ENCODE measurements at regions not wholly inside any gene's neighbourhood (a gene's known extent, or its start where the extent isn't known, plus 50 kb on each side); places are given as distances from the start of the nearest gene placed in this dataset.

GRCh38 chr12:28040246-28040645 lies 67.7 kb upstream of the PTHLH start:
- no peaks in the 10 kb centered on the region for H3K79me2 ChIP-seq (ENCODE audit: insufficient read depth, low read length)

More at GRCh38 chr12:28040246-28040645, 67.7 kb upstream of the PTHLH start:
- no peak overlapping the region for H3K4me3 ChIP-seq (replicated peaks in 1 of 2; ENCODE audit: low read depth in 1 of 2, low read length in 2 of 2)
- no peak overlapping the region for H3K27ac ChIP-seq (ENCODE audit: low read depth, low read length)
- H3K9me2 ChIP-seq (ENCODE audit: insufficient read depth): no peaks in the 10 kb centered on the region
- no peaks in the 10 kb centered on the region for H3K27me3 ChIP-seq (ENCODE audit: insufficient read depth, low read length)
- no peaks in the 10 kb centered on the region for H3K36me3 ChIP-seq (ENCODE audit: control insufficient read depth in 1 of 2, insufficient read depth in 2 of 2, low read length in 2 of 2)
- ChIA-PET CTCF (no interaction called here), POLR2A (no interaction called here), RAD21 (ENCODE audit: low non-redundant PET in 1 of 2, low total read pairs in 2 of 2, uncharacterized antibody in 2 of 2, unreplicated experiment in 2 of 2) (no interaction called here)
- no peak for TF ChIP-seq ATF3 (IDR thresholded peaks at IDR 0.05)
- no peak for TF ChIP-seq ELF1 (IDR thresholded peaks at IDR 0.05; ENCODE audit: borderline replicate concordance, low read depth)
- TF ChIP-seq CBX3 (IDR thresholded peaks at IDR 0.05; ENCODE audit: low read depth): no peak
- TF ChIP-seq REST (IDR thresholded peaks at IDR 0.05; ENCODE audit: low read depth): no peak
- no peak for TF ChIP-seq POLR2AphosphoS5 (IDR thresholded peaks at IDR 0.05; ENCODE audit: low read depth, low read length)
- no peak for TF ChIP-seq SRF (IDR thresholded peaks at IDR 0.05; ENCODE audit: low read depth)
- TF ChIP-seq CEBPB (IDR thresholded peaks at IDR 0.05; ENCODE audit: low read depth): no peak
- TF ChIP-seq CTCF (IDR thresholded peaks at IDR 0.05 in 2 of 3, conservative IDR thresholded peaks at IDR 0.05 in 1 of 3; ENCODE audit: borderline replicate concordance in 1 of 3, insufficient read depth in 1 of 3, low read depth in 2 of 3, low read length in 2 of 3): no peak
- TF ChIP-seq JUND (IDR thresholded peaks at IDR 0.05): no peak
- no peak for TF ChIP-seq EZH2phosphoT487 (IDR thresholded peaks at IDR 0.05; ENCODE audit: borderline replicate concordance)
- no peak for TF ChIP-seq EZH2 (IDR thresholded peaks at IDR 0.05)
- no peak for TF ChIP-seq ZBTB33 (IDR thresholded peaks at IDR 0.05; ENCODE audit: extremely low read depth, insufficient replicate concordance, low read length)
- no peak for TF ChIP-seq SP1 (IDR thresholded peaks at IDR 0.05; ENCODE audit: low read depth)
- TF ChIP-seq FOSL1 (IDR thresholded peaks at IDR 0.05; ENCODE audit: low read depth): no peak
- no peak for TF ChIP-seq MAX (IDR thresholded peaks at IDR 0.05)
- TF ChIP-seq TCF7L2 (IDR thresholded peaks at IDR 0.05; ENCODE audit: borderline replicate concordance, extremely low read depth, insufficient read depth, insufficient read length): no peak
- H2AFZ ChIP-seq (ENCODE audit: low read depth, low read length, poor library complexity, severe bottlenecking): no peak overlapping the region
- H3K4me2 ChIP-seq (ENCODE audit: low read length): no peak overlapping the region
- no TSS peak for BruUV-seq (replicated peaks)
- no peak for ATAC-seq
- H3K9ac ChIP-seq (ENCODE audit: low read length): no peak overlapping the region
- no peaks in the 10 kb centered on the region; a peak in 1 of 4 replicates for H3K4me1 ChIP-seq (ENCODE audit: control insufficient read depth in 1 of 2, insufficient read depth in 2 of 2, low read length in 2 of 2)
- no peaks in the 10 kb centered on the region for H4K20me1 ChIP-seq (ENCODE audit: insufficient read depth)
- DNase-seq (ENCODE audit: low read depth, low spot score): no peak
- intact Hi-C loops (cut with micrococcal nuclease): no loop called here
- H3K9me3 ChIP-seq (ENCODE audit: control insufficient read depth in 1 of 2, insufficient read depth in 1 of 2, low read depth in 1 of 2, low read length in 2 of 2): no peaks in the 10 kb centered on the region

Data from HCT116 (cell line).